Suprapubic skin (tissue), 4 donors: ENCODE measurements at regions not wholly inside any gene's neighbourhood (a gene's known extent, or its start where the extent isn't known, plus 50 kb on each side); places are given as distances from the start of the nearest gene placed in this dataset.

ENCODE experiments used
- DNase-seq, 2 donors: peaks; one replicate each; pipeline ENCODE4 v3.0.0-alpha.2; 2019; ENCODE audit warnings: low spot score in 2 of 2
- H3K27ac ChIP-seq: fragments of 200-600 bp; sonication (generic); one replicate; pipeline ENCODE4 v1.5.1; 2019
- H3K27me3 ChIP-seq: fragments of 200-600 bp; sonication (generic); one replicate; pipeline ENCODE4 v1.5.1; 2019
- H3K36me3 ChIP-seq: fragments of 200-600 bp; sonication (generic); one replicate; pipeline ENCODE4 v1.5.1; 2019
- H3K4me1 ChIP-seq: fragments of 200-600 bp; sonication (generic); one replicate; pipeline ENCODE4 v1.5.1; 2019
- H3K4me3 ChIP-seq: fragments of 200-600 bp; sonication (generic); one replicate; pipeline ENCODE4 v1.5.1; 2019; ENCODE audit warnings: mild to moderate bottlenecking
- H3K9me3 ChIP-seq: fragments of 200-600 bp; sonication (generic); one replicate; pipeline ENCODE4 v1.5.1; 2019
- EP300 ChIP-seq: sonication (generic); formaldehyde crosslinking; IDR thresholded peaks from one replicate; pipeline ENCODE4 v1.6.1; 2017; ENCODE audit warnings: antibody characterized with exemption
- POLR2A ChIP-seq, 2 donors: fragments of 450-650 bp; IDR thresholded peaks; one replicate each; pipeline ENCODE4 v1.6.1; 2017; ENCODE audit warnings: antibody characterized with exemption in 2 of 2, mild to moderate bottlenecking in 2 of 2, moderate library complexity in 2 of 2
- POLR2AphosphoS5 ChIP-seq, 3 donors: sonication (generic); formaldehyde crosslinking; IDR thresholded peaks; one replicate each; pipeline ENCODE4 v1.6.1; 2017; ENCODE audit warnings: antibody characterized with exemption in 3 of 3
- WGBS: methylation state at CpG from one replicate; pipeline ENCODE4 v1.1.5; 2018; 5-methylcytosine and 5-hydroxymethylcytosine counted together
- TF ChIP-seq, protein P1 (sequence below), 2 donors: fragments of 200-600 bp in 1 of 2; fragments of 450-650 bp in 1 of 2; sonication (generic) in 1 of 2; IDR thresholded peaks; one replicate each; pipeline ENCODE4 v1.5.1; 2016 to 2019; ENCODE audit warnings: antibody characterized with exemption in 2 of 2, mild to moderate bottlenecking in 1 of 2, moderate library complexity in 1 of 2

- no peaks in the 10 kb centered on the region for H3K27me3 ChIP-seq
- no peaks in the 10 kb centered on the region for H3K9me3 ChIP-seq
- no peak overlapping the region for H3K4me3 ChIP-seq
- no peaks in the 10 kb centered on the region for H3K4me1 ChIP-seq
- DNase-seq: no peak
- H3K27ac ChIP-seq: no peak overlapping the region
- TF ChIP-seq, protein P1, sequence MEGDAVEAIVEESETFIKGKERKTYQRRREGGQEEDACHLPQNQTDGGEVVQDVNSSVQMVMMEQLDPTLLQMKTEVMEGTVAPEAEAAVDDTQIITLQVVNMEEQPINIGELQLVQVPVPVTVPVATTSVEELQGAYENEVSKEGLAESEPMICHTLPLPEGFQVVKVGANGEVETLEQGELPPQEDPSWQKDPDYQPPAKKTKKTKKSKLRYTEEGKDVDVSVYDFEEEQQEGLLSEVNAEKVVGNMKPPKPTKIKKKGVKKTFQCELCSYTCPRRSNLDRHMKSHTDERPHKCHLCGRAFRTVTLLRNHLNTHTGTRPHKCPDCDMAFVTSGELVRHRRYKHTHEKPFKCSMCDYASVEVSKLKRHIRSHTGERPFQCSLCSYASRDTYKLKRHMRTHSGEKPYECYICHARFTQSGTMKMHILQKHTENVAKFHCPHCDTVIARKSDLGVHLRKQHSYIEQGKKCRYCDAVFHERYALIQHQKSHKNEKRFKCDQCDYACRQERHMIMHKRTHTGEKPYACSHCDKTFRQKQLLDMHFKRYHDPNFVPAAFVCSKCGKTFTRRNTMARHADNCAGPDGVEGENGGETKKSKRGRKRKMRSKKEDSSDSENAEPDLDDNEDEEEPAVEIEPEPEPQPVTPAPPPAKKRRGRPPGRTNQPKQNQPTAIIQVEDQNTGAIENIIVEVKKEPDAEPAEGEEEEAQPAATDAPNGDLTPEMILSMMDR (IDR thresholded peaks at IDR 0.05): no peak
- TF ChIP-seq POLR2A (IDR thresholded peaks at IDR 0.05) (no peak), EP300 (no peak), POLR2AphosphoS5 (IDR thresholded peaks at IDR 0.05) (no peak)
- no peaks in the 10 kb centered on the region for H3K36me3 ChIP-seq
These were observed 408.8 kb upstream of the DAB1 start for GRCh38 chr1:57832612-57833011.

DNA sequence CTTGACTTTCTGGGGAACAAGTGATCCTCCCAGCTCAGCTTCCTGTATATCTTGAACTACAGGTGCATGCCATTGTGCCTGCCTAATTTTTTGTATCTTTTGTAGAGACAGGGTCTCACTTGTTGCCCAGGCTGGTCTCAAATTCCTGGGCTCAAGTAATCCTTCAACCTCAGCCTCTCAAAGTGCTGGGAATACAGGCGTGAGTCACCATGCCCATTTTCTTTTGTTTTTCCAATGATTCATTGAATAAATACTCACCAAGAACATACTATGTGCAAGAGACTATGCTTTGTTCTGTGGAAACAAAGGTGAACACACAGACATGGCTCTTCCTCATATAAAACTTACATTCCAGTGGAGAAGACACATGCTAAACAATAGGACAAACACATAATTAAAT is 407.8 kb upstream of the DAB1 start:
- H3K36me3 ChIP-seq: no peaks in the 10 kb centered on the region
- 63% methylated on average over 1 of the region's 1 CpG for WGBS
- no peak overlapping the region for H3K4me3 ChIP-seq
- H3K27ac ChIP-seq: no peak overlapping the region
- H3K27me3 ChIP-seq: no peaks in the 10 kb centered on the region
- DNase-seq: no peak
- H3K4me1 ChIP-seq: no peaks in the 10 kb centered on the region
- H3K9me3 ChIP-seq: no peaks in the 10 kb centered on the region
- TF ChIP-seq, protein P1 (IDR thresholded peaks at IDR 0.05): no peak
- no peak for TF ChIP-seq EP300
- TF ChIP-seq POLR2A (IDR thresholded peaks at IDR 0.05): no peak
- TF ChIP-seq POLR2AphosphoS5 (IDR thresholded peaks at IDR 0.05): no peak

GRCh38 chr1:57826535-57826934 is 402.7 kb upstream of the DAB1 start:
- TF ChIP-seq POLR2A (IDR thresholded peaks at IDR 0.05) (no peak), POLR2AphosphoS5 (IDR thresholded peaks at IDR 0.05) (no peak), EP300 (no peak)
- TF ChIP-seq, protein P1 (IDR thresholded peaks at IDR 0.05): no peak
- no peaks in the 10 kb centered on the region for H3K9me3 ChIP-seq
- H3K27ac ChIP-seq: no peak overlapping the region
- H3K27me3 ChIP-seq: no peaks in the 10 kb centered on the region
- no peak overlapping the region for H3K4me3 ChIP-seq
- DNase-seq: no peak
- no peaks in the 10 kb centered on the region for H3K36me3 ChIP-seq
- H3K4me1 ChIP-seq: no peaks in the 10 kb centered on the region
- WGBS: 90% methylated on average over 2 of the region's 2 CpGs

GRCh38 chr1:57824535-57824934 is 400.7 kb upstream of the DAB1 start:
- Histone ChIP-seq H3K27me3 (no peaks in the 10 kb centered on the region), H3K9me3 (no peaks in the 10 kb centered on the region), H3K4me3 (no peak overlapping the region), H3K4me1 (no peaks in the 10 kb centered on the region), H3K27ac (no peak overlapping the region), H3K36me3 (no peaks in the 10 kb centered on the region)
- WGBS: 47% methylated on average over 3 of the region's 3 CpGs
- DNase-seq: no peak
- TF ChIP-seq, protein P1 (IDR thresholded peaks at IDR 0.05): no peak
- no peak for TF ChIP-seq POLR2A (IDR thresholded peaks at IDR 0.05)
- TF ChIP-seq POLR2AphosphoS5 (IDR thresholded peaks at IDR 0.05): no peak
- TF ChIP-seq EP300: no peak

DNA sequence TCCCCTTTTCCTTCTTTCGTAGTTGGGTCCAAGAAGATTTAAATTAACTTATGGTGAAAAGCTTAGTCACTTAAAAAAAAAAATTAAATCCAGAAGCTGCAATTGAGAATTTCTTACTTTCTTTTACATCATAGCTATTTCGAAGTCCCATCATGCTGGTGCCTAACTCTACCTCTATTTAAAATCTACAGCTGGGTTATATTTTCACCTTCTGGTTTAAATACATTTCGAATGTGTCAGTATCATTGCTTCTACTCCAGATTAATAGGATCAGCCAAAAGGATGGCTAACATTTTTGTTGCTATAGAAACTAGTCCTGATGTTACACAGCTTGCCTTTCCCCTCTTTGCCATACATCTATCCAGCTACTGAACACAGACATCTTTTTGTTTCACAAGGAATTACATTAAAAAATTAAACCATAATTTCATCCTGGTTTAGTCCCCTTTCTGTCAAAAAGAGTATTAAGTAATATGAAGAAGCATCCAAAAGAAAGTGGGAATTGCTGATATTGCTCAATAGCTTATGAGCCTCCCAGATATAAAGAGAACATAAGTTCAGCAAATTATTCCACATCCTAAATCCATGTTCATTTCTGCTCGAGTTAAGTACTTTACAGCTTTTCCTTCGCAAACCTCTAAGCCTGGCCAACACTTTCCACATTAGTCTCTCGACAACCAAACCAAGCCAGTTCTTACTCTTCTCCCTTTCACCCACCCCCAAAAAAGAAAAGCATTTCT is 396.7 kb upstream of the DAB1 start:
- no peaks in the 10 kb centered on the region for H3K36me3 ChIP-seq
- no peaks in the 10 kb centered on the region for H3K9me3 ChIP-seq
- no peak for DNase-seq
- H3K27ac ChIP-seq: no peak overlapping the region
- no peaks in the 10 kb centered on the region for H3K27me3 ChIP-seq
- TF ChIP-seq EP300 (no peak), POLR2AphosphoS5 (IDR thresholded peaks at IDR 0.05) (no peak), POLR2A (IDR thresholded peaks at IDR 0.05) (no peak)
- TF ChIP-seq, protein P1 (IDR thresholded peaks at IDR 0.05): no peak
- 61% methylated on average over 6 of the region's 6 CpGs for WGBS
- no peaks in the 10 kb centered on the region for H3K4me1 ChIP-seq
- no peak overlapping the region for H3K4me3 ChIP-seq
